ENCODE measurements at regions not wholly inside any gene's neighbourhood (a gene's known extent, or its start where the extent isn't known, plus 50 kb on each side); places are given as distances from the start of the nearest gene placed in this dataset.

- Histone ChIP-seq H3K4me3 (replicated peaks; ENCODE audit: low read depth, low read length) (no peak overlapping the region), H3K27me3 (replicated peaks; ENCODE audit: control insufficient read depth, insufficient read depth, low read length) (no peaks in the 10 kb centered on the region), H3K36me3 (ENCODE audit: control insufficient read depth, insufficient read depth, low read length) (no peaks in the 10 kb centered on the region)
- no peak for DNase-seq (ENCODE audit: extremely low read depth, insufficient read length)
- no peak for TF ChIP-seq CTCF (IDR thresholded peaks at IDR 0.05; ENCODE audit: insufficient read depth, low read length, poor library complexity, severe bottlenecking)
Observed at GRCh38 chr3:70747847-70748246, 435.4 kb upstream of the MDFIC2 start.

- TF ChIP-seq CTCF (IDR thresholded peaks at IDR 0.05; ENCODE audit: insufficient read depth, low read length, poor library complexity, severe bottlenecking), result no peak
- H3K4me3 ChIP-seq (replicated peaks; ENCODE audit: low read depth, low read length), result no peak overlapping the region
- DNase-seq (ENCODE audit: extremely low read depth, insufficient read length), result no peak
- no peaks in the 10 kb centered on the region for H3K27me3 ChIP-seq (replicated peaks; ENCODE audit: control insufficient read depth, insufficient read depth, low read length)
- H3K36me3 ChIP-seq (ENCODE audit: control insufficient read depth, insufficient read depth, low read length), result no peaks in the 10 kb centered on the region
Observed at GRCh38 chr3:70744536-70744935, 432.1 kb upstream of the MDFIC2 start.

GRCh38 chr3:70743754-70744153 is 431.3 kb upstream of the MDFIC2 start:
- no peak for TF ChIP-seq CTCF (IDR thresholded peaks at IDR 0.05; ENCODE audit: insufficient read depth, low read length, poor library complexity, severe bottlenecking)
- Histone ChIP-seq H3K27me3 (replicated peaks; ENCODE audit: control insufficient read depth, insufficient read depth, low read length) (no peaks in the 10 kb centered on the region), H3K36me3 (ENCODE audit: control insufficient read depth, insufficient read depth, low read length) (no peaks in the 10 kb centered on the region), H3K4me3 (replicated peaks; ENCODE audit: low read depth, low read length) (no peak overlapping the region)
- DNase-seq (ENCODE audit: extremely low read depth, insufficient read length), result no peak

- H3K36me3 ChIP-seq (ENCODE audit: control insufficient read depth, insufficient read depth, low read length), result no peaks in the 10 kb centered on the region
- no peak for TF ChIP-seq CTCF (IDR thresholded peaks at IDR 0.05; ENCODE audit: insufficient read depth, low read length, poor library complexity, severe bottlenecking)
- DNase-seq (ENCODE audit: extremely low read depth, insufficient read length), result no peak
- no peak overlapping the region for H3K4me3 ChIP-seq (replicated peaks; ENCODE audit: low read depth, low read length)
- no peaks in the 10 kb centered on the region for H3K27me3 ChIP-seq (replicated peaks; ENCODE audit: control insufficient read depth, insufficient read depth, low read length)
Observed at GRCh38 chr3:70742081-70742480, 429.6 kb upstream of the MDFIC2 start.

- Histone ChIP-seq H3K36me3 (ENCODE audit: control insufficient read depth, insufficient read depth, low read length) (no peaks in the 10 kb centered on the region), H3K27me3 (replicated peaks; ENCODE audit: control insufficient read depth, insufficient read depth, low read length) (no peaks in the 10 kb centered on the region), H3K4me3 (replicated peaks; ENCODE audit: low read depth, low read length) (no peak overlapping the region)
- no peak for DNase-seq (ENCODE audit: extremely low read depth, insufficient read length)
- TF ChIP-seq CTCF (IDR thresholded peaks at IDR 0.05; ENCODE audit: insufficient read depth, low read length, poor library complexity, severe bottlenecking), result no peak
Observed at GRCh38 chr3:70740872-70741271, 428.4 kb upstream of the MDFIC2 start.

- TF ChIP-seq CTCF (IDR thresholded peaks at IDR 0.05; ENCODE audit: insufficient read depth, low read length, poor library complexity, severe bottlenecking), result no peak
- Histone ChIP-seq H3K4me3 (replicated peaks; ENCODE audit: low read depth, low read length) (no peak overlapping the region), H3K36me3 (ENCODE audit: control insufficient read depth, insufficient read depth, low read length) (no peaks in the 10 kb centered on the region), H3K27me3 (replicated peaks; ENCODE audit: control insufficient read depth, insufficient read depth, low read length) (no peaks in the 10 kb centered on the region)
- no peak for DNase-seq (ENCODE audit: extremely low read depth, insufficient read length)
Observed at GRCh38 chr3:70740071-70740470, 427.6 kb upstream of the MDFIC2 start.

Measured in GM06990 (cell line).